ENCODE measurements at regions not wholly inside any gene's neighbourhood (a gene's known extent, or its start where the extent isn't known, plus 50 kb on each side); places are given as distances from the start of the nearest gene placed in this dataset.
"Not testable (repeated sequence)": the region's sequence is repeated elsewhere in the genome, so short reads cannot be mapped to it uniquely, and the experiment has no call there.

- no peak for DNase-seq
Measured at GRCh38 chr9:90189306-90189705, 453.3 kb downstream of the DIRAS2 start.

GRCh38 chr9:90192465-90192864 is 450.2 kb downstream of the DIRAS2 start:
- peak; percentile 4 to 8 for DNase-seq

- no peak for DNase-seq
Measured at GRCh38 chr9:90198956-90199355, 443.7 kb downstream of the DIRAS2 start.

- no peak for DNase-seq
Measured at GRCh38 chr9:90201766-90202165, 440.9 kb downstream of the DIRAS2 start.

GRCh38 chr9:90204128-90204831 is 438.3 kb downstream of the DIRAS2 start:
- no peak for DNase-seq

- DNase-seq = not testable (repeated sequence)
Measured at GRCh38 chr9:90213045-90213444, 429.6 kb downstream of the DIRAS2 start.

- DNase-seq = peak in 1 of 2 experiments; percentile 4
Measured at GRCh38 chr9:90219548-90220118, 423.0 kb downstream of the DIRAS2 start.

- not testable (repeated sequence) for DNase-seq
Measured at GRCh38 chr9:90221899-90222298, 420.7 kb downstream of the DIRAS2 start.

GRCh38 chr9:90226839-90227338 is 415.7 kb downstream of the DIRAS2 start:
- peak; percentile 54 to 56 for DNase-seq

- DNase-seq = not testable (repeated sequence)
Measured at GRCh38 chr9:90233081-90233480, 409.5 kb downstream of the DIRAS2 start.

- no peak for DNase-seq
Measured at GRCh38 chr9:90240541-90240940, 402.1 kb downstream of the DIRAS2 start.

- no peak for DNase-seq
Measured at GRCh38 chr9:90245661-90246060, 397.0 kb downstream of the DIRAS2 start.

GRCh38 chr9:90249094-90249493 is 393.5 kb downstream of the DIRAS2 start:
- no peak for DNase-seq

GRCh38 chr9:90251316-90251715 is 391.3 kb downstream of the DIRAS2 start:
- DNase-seq = no peak

- no peak for DNase-seq
Measured at GRCh38 chr9:90256345-90256744, 386.3 kb downstream of the DIRAS2 start.

- no peak for DNase-seq
Measured at GRCh38 chr9:90259311-90260246, 383.0 kb downstream of the DIRAS2 start.

- DNase-seq = no peak
Measured at GRCh38 chr9:90261698-90262097, 380.9 kb downstream of the DIRAS2 start.

GRCh38 chr9:90268613-90269012 is 374.0 kb downstream of the DIRAS2 start:
- DNase-seq = no peak

- DNase-seq = no peak
Measured at GRCh38 chr9:90271707-90272106, 370.9 kb downstream of the DIRAS2 start.

- no peak for DNase-seq
Measured at GRCh38 chr9:90274725-90275124, 367.9 kb downstream of the DIRAS2 start.

GRCh38 chr9:90285946-90286345 is 356.7 kb downstream of the DIRAS2 start:
- no peak for DNase-seq

GRCh38 chr9:90287567-90288274 is 354.9 kb downstream of the DIRAS2 start:
- no peak for DNase-seq

GRCh38 chr9:90288275-90288639 is 354.4 kb downstream of the DIRAS2 start:
- no peak for DNase-seq
